Fibroblast of peridontal ligament (primary cell): ENCODE measurements at regions not wholly inside any gene's neighbourhood (a gene's known extent, or its start where the extent isn't known, plus 50 kb on each side); places are given as distances from the start of the nearest gene placed in this dataset.

Experiments used
- DNase-seq: peaks from one replicate; pipeline ENCODE4 v3.0.0-alpha.2; 2010; ENCODE audit errors: extremely low read depth

DNA sequence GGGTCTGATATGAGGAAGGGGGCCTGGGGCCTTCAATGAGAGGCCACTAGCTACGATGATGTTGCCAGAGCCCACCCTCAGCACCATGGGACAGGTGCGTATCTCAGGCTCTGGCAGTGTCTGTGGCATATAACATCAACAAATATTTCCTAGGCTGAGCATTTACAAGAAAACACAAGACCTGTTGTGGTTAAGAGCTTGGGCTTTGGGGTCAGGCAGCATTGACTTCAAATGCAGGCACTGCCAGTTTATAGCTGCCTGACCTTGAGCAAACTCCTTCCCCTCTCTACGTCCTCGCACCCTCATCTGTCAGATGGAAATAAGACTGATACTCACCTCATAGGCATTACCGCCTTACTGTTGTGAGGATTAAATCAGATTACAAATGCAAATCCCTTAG is 156.0 kb downstream of the KATNAL1 start:
- no peak for DNase-seq

DNA sequence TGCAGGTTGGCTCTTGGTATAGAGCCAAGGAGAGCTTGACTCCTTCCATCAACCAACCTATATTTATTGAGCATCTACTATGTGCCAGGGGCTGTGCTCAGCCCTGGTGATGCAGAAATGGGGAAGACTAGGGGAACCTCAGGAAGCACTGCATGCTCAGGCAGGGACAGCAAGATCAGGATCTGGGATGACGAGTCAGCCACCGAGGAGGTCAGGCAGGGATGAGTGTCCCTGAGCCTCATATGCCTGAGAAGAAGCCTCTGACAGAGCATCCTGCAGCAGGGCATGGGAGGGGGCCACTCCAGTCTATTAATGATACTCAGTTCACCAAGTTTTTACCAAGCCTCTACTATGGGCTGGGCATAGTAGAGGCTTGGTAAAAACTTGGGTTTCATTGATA is 158.1 kb downstream of the KATNAL1 start:
- DNase-seq: no peak

- no peak for DNase-seq
Observed at GRCh38 chr13:30148786-30149185, 158.6 kb downstream of the KATNAL1 start.

GRCh38 chr13:30148171-30148754 is 159.1 kb downstream of the KATNAL1 start:
- no peak for DNase-seq

DNA sequence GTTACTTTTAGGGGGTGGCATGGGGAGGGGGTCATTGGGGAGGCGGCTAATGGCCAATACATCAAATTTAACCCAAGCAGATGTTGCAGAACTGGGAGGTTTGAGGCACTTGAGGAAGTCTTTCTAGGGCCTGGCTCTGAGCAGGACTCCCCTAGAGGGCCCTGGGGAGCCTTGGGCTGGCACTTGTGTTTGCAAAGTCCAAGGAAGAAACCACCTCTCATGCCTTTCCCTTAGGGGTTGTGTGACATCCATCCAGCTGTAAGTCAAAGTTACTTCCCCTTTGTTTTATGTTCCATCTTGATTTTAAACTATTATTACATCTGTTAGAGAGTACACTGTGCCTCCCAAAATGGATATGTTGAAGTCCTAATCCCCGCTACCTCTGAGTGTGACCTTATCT is 159.9 kb downstream of the KATNAL1 start:
- DNase-seq: no peak

GRCh38 chr13:30147015-30147414 is 160.3 kb downstream of the KATNAL1 start:
- DNase-seq: no peak

GRCh38 chr13:30145709-30146367 is 161.5 kb downstream of the KATNAL1 start:
- no peak for DNase-seq

DNA sequence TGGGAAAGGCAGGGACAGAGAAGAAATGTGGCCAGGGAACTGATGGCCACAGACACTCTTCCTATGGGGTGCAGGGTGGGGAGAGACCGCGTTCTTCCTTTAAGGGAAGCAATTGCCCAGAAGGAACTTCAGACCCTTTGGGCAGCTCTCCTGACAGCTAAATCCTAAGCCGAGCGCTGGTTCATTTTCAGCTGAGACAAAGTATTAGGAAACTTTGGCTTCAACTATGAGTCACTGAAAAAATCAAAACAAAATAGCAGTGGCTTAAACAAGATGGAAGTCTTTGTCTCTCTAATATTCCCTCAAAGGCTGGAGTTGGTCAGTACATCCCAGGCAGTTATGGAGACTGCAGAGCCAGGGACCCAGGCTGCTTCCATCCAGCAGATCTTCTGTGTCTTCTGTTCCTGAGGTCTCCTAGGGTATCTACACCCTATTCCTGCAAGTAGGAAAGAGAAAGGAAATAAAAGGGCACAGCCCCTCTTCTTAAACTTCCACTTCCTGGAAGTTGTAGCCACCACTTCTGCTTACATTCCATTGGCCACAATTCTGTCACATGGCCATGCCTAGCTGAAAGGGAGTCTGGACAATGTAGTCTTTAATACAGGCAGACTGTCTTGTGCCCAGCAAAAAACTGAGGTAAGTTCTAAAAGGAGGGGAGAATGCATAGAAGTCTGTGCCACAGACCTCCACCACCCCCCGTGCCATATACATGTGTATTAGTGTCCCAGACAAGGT is 163.5 kb downstream of the KATNAL1 start:
- peak; percentile 74 for DNase-seq

DNA sequence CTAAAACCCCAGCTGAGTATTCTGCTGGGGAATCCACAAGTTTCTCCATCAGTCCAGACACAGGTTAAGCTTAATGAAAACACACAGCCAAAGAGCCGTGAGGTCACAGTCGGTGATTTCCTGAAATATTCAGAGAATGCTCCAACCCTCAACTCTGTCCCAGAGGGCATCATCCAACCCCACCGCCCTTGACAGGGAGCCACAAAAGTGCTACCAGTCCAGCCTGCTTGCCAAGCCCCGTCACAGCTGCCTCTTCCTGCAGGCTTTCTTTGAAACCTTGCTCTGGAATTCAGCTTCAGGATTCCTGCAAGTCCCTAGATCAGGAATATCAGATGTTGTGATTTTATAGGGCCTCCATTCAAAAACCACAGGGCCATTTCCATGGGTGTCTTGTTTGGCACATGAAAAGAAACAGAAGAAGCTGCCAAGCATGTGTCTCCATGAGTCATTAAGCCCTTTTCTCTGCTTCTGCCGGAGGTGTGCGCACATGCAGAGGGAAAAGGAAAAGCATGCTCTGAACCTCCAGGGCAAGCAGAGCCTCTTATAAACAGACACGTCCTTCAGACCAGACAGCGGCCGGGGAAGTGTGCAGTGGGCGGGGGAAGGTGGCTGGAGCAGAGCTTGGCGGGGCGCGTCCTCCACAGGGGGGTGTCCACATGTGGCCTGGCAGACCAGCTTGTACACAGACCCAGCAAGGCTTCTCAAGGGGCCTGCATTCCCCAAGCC is 164.7 kb downstream of the KATNAL1 start:
- DNase-seq: peak; percentile 95

DNA sequence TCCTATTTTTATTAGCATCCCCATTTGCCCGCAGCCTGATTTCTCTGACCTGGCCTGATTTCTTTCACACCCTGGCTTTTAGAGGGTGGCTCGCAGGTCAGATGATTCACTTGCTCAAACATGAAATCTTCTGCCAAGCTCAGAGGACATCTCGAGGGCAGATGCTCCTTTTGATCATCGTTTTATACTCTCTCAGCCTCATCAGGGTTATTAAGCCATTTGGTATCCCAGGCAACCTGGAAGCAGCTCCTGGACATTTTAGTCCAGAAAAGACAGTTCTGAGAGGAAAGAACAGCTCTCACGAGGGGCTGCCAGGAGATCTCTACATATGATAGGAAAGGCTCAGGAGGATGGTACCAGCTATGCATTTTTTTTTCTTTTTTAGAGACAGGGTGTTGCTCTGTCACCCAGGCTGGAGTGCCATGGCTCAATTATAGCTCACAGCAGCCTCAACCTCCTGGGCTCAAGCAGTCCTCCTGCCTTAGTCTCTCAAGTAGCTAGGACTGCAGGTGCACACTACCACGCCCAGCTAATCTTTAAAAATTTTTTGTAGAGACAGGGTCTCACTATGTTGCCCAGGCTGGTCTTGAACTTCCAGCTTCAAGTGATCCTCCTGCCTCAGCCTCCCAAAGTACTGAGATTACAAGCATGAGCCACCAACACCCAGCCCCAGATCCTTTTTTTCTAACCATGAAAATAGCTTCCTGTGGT is 165.4 kb downstream of the KATNAL1 start:
- DNase-seq: no peak

DNA sequence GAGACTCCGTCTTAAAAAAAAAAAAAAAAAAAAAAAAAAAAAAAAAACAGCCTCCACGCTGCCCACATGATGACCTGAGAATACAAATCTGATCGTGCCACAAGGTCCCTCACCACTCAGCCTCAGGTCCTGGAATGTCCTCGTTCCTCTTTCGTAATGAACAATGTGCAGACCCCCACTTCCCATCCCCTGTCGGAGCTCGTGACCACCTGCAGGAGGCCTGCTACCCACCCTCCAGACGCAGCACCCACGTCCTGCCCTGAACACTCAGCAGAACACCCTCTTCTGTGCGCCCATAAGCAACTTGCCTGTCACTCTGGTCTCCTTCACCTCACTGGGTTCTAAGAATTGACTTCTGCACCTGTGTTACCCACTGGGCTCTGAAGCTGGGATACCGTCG is 166.4 kb downstream of the KATNAL1 start:
- no peak for DNase-seq

DNA sequence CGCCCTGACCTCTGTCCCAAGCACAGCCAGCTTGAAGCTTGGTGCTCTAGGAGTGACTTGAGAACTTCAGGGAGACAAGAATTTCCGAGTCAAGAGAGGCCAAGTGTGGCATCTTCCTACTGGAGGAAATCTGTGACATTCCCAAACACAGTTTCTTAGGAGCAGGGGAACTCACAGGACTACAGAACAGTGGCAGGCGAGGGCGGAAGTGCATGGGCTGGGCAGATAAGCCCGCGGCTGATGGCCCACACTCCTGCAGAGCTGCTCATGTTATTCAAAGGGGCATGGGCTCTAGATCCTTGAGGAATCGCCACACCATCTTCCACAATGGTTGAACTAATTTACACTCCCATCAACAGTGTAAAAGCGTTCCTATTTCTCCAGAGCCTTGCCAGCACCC is 168.8 kb downstream of the KATNAL1 start:
- no peak for DNase-seq

GRCh38 chr13:30135868-30136267 is 171.5 kb downstream of the KATNAL1 start:
- no peak for DNase-seq

GRCh38 chr13:30135351-30135750 is 172.0 kb downstream of the KATNAL1 start:
- no peak for DNase-seq

- no peak for DNase-seq
Observed at GRCh38 chr13:30134578-30134977, 172.8 kb downstream of the KATNAL1 start.

- DNase-seq: no peak
Observed at GRCh38 chr13:30133996-30134395, 173.4 kb downstream of the KATNAL1 start.

GRCh38 chr13:30133554-30133912 is 173.8 kb downstream of the KATNAL1 start:
- DNase-seq: no peak

GRCh38 chr13:30132623-30133553 is 174.5 kb downstream of the KATNAL1 start:
- DNase-seq: peak; percentile 89

DNA sequence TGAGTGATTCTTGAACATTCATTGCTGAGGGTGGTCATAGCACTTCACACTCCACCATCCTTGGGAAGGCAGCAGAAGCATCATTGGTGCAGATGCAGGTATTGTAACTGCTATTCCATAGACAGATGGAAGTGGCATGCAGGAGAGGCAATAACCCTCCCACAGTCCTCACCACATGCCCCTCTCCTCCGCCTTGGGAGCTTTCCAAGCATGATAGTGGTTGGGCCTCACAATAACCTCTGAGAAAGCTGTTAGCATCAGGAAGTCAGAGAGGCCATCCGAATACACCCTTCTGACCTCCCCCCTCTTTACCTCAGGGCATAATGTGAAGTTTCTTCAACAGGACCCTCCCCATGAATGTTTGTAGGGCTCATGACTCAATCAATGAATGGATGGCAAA is 177.9 kb downstream of the KATNAL1 start:
- DNase-seq: no peak

- no peak for DNase-seq
Observed at GRCh38 chr13:30128591-30128990, 178.8 kb downstream of the KATNAL1 start.

DNA sequence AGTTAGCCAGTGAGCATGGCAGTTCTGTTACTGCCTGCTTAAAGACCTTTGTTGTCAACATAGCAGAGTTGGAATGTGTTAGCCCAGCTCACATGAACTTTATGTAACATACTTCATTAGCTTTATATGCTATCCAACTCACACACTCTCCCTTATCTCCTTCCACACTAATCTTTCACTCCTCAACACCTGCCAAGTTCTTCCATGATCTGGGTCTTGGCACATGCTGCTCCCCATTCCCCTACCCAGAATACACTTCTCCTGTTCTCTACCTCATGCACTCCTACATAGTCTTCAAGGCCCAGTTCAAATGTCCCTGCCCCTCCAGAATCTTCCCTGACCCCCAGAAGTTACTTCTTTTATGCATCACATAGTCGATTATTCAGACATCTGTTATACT is 179.3 kb downstream of the KATNAL1 start:
- no peak for DNase-seq
